Fibroblast of the conjunctiva (primary cell): ENCODE measurements at regions not wholly inside any gene's neighbourhood (a gene's known extent, or its start where the extent isn't known, plus 50 kb on each side); places are given as distances from the start of the nearest gene placed in this dataset.
"Not testable (repeated sequence)": the region's sequence is repeated elsewhere in the genome, so short reads cannot be mapped to it uniquely, and the experiment has no call there.

ENCODE experiments used
- DNase-seq: peaks from one replicate; pipeline ENCODE4 v3.0.0-alpha.2; 2010; ENCODE audit warnings: low read depth

DNA sequence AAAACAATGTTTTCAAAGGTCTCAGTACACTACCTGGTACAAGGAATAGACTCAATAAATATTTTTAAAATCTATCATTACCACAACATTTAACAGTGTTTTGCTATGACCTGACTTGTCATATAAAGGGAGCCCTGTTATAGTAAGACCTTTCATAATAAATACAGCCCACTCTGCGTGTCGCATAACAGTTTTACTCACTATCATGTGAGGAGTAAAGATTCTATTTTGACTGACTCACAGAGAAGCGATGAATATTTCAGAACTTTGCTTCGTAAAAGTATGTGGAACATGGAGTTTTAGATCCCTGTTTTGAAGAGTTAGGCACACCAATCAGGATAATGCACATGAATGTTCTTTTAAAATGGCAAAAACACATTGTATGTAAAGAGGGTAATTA lies 531.2 kb downstream of the KCNA4 start:
- DNase-seq = no peak

DNA sequence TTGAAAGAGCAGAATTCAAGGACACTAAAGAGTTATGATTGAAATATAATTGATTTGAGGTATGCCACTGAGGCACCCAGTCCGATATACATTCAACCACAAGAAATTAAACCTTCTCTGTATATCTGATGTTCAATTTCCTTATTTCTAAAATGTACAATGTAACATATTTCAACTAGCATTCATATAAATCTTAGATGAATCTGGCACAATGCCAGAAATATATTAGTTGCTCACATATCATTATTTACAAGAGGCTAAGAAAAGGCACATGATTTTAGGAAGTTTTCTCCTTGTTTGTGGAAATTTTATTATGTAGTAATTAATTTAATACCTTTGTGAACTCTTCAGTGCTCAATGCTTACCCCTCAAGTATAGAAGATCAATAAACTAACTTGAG lies 532.3 kb downstream of the KCNA4 start:
- DNase-seq = no peak

DNA sequence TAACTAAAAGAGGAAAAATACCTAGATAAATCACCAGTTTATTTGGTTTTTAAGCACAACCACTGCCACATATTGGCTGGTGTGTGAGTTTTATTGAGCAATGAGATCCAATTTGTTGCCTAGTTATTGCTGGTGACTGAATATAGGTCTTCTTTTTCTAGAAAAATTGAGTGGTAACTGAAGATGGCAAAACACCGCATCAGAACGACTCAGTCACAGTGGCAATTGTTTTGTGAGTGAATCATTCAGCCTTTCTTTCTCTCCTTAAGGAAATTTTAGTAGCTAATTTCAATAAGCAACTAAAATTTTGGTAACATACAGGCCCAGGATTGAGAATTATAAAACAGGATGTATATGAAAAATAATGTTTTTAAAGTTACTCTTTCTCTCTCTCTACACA lies 533.0 kb downstream of the KCNA4 start:
- DNase-seq = no peak

DNA sequence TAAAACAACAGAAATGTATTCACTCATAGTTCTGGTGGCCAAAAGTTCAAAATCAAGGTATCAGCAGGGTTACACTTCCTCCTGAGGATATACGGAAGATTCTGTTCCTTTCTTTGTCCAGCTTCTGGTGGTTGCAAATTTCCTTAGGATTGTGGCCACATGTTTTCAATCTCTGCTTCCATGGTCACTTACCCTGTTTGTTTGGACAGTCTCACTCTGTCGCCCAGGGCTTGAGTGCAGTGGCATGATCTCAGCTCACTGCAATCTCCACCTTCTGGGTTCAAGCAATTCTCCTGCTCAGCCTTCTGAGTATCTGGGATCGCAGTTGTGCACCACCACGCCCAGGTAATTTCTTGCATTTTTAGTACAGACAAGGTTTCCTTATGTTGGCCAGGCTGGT lies 534.3 kb downstream of the KCNA4 start:
- no peak for DNase-seq

DNA sequence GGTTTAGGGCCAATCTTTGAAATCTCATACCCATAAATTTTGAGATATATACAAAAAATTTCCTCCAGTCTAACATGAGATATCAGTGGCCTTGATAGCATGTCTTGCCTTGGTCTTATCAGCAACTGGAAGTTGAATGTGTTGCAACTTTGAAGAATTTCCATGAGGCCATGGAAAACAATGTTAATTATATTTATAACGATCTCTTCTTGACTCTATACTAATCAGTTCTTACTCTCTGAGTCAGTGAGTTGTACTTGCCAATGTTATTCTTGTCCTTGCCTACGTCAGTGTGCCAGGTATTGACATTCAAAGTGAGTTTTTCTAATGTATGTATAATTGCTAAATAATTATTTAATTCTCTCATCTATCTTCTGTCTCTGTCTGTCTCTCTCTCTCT lies 535.1 kb downstream of the KCNA4 start:
- no peak for DNase-seq

DNA sequence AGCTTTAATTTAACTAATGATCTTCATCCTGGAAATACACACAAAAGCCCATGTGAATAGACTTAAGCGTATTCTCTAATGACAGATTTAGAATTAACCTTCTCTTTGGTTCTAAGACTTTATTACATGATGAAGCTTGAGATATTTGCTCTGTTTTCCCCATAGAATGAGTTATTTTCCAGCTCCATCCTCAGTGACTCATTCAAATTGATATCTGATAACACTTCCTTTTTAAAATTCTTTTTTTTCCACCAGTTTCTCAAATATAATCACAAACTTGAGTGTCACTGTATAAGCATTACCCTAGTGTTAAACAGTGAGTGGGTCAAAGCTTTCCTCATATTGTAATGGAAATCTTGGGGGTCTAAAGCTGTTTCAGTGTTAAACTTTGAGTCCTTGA lies 535.8 kb downstream of the KCNA4 start:
- no peak for DNase-seq

DNA sequence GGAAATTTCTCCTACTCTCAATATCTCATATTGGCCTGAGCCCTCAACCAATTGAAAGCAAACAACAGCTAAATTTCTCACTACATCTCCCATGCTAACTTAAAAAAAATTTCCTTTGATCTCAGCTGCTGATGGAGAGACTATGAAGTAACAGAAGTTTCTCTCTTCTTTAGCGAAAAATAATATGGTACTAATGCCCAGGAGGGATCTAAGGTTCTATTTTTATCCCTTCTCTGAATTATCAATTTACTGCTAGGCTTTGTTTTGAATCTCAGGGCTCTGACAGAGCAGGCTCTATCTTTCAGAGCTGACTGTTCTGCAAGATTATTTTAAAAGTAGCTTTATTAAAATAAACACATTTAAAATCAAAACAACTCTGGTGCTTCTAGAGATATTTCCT lies 558.6 kb downstream of the KCNA4 start:
- DNase-seq = no peak

DNA sequence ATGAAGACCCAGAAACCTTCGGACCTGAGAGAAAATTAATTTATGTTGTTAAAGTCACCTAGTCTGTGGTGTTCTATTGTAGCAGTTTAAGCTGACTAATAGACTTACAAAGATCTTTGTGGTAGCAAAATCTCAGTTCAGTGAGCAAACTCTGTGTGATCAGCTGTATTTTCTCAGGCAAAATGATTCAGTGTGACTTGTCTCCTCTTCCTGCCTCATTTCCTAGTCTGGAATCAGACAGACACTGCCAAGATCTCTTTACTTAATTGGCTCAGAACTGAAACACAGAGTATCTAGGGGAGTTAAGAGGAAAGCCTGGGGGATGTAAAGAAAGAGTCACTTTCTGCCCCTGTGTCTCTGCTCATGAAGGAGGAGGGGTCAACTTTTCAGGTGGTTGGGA lies 564.7 kb downstream of the KCNA4 start:
- DNase-seq = no peak

DNA sequence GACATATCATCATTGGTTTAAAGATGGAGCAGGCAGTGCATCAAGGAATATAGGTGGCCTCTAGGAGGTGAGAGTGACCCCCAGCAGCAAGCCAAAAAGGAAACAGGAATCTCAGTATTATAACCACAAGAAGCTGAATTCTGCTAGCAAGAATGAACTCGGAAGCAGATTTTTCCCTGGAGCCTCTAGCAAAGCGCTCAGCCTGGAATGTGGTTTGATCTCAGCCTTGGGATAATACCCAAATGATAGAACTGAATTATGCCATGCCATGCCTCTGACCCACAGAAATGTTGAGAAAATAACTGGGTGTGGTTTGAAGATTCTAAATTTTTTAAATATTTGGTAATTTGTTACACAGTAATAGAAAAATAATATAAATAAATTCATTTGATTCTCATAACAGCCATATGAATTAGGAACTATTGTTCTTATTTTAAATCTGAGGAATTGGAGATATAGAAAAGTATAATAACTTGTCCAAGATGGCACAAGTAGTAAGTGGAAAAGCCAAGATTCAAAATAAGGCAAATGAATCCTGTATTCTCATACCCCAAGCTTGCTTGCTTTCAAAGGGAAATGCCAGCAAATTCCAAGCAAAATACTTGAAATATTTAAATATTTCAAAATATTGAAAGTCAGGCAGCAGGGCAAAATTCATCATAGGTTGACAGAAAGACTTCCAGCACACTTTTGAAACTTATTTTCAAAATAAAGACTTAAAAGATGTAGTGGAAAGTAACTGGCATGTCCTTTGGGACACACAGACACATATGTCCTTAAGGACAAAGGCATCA lies 567.4 kb downstream of the KCNA4 start:
- no peak for DNase-seq

DNA sequence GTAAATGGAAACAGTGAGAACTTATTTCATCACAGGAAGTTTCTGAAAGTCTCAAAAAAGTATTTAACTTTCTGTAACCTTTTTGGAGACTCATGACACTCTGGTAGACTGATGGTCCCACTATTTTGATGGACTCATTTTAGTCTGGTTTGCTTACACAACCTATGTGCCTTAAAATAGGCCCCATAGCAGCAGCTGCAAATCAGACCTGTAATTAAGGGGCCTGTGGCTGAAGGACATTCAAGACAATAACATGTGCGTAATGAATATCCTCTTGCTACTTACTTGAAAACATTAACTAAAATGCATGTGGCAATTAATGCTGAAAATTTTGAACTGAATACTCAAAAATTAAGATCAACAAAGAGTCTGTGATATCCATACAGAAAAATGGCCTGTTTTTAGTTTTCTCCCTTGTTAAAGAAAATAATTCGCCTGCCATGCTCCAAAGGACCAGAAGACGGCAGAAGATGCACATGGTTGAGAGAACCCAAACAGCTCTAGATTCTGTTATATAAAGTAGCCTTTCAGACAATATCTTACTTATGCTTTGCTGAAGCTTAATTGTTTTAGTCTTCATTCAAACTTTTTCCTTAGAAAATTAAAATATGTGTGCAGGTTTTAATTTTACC lies 568.5 kb downstream of the KCNA4 start:
- DNase-seq = no peak

DNA sequence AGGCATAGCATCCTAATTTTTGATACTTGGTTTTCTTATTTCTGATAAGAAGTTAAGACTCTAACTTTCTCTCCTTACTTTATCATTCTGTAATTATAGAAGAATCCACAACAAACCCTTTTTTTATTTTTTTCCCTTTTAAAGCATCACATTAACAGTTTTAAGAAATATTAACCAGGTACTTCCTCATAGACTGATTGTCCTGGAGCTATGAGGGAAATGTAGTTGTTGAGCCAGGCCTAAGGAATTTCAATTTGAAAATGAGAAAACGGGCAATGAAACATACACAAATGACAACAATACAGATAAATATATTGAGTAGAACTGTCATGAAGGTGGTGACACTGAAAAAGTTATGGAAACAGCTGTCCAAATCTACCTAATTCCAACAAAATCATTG lies 569.0 kb downstream of the KCNA4 start:
- DNase-seq = no peak

DNA sequence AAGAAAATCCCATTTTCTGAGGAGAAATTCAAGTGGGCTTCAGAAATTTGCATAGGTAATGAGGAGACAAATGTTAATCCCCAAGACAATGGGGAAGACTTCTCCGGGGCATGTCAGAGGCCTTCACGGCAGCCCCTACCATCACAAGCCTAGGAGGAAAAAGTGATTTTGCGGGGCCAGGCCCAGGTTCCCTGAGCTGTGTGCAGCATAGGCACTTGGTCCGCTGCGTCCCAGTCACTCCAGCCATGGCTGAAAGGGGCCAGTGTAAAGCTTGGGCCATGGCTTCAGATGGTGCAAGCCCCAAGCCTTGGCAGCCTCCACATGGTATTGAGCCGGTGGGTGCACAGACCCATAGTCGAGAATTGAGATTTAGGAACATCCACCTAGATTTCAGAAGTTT lies 570.7 kb downstream of the KCNA4 start:
- no peak for DNase-seq

DNA sequence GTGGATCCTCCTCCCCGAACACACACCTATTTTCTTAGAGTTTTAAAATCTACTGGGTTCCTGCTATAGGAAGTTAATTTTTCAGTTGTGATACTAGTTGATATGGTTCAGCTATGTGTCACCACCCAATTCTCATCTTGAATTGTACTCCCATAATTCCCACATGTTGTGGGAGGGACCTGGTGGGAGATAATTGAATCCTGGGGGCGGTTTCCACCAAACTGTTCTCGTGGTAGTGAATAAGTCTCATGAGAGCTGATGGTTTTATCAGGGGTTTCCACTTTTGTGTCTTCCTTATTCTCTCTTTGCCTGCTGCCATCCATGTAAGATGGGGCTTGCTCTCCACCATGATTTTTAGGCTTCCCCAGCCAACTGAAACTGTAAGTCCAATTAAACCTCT lies 571.6 kb downstream of the KCNA4 start:
- DNase-seq = not testable (repeated sequence)

DNA sequence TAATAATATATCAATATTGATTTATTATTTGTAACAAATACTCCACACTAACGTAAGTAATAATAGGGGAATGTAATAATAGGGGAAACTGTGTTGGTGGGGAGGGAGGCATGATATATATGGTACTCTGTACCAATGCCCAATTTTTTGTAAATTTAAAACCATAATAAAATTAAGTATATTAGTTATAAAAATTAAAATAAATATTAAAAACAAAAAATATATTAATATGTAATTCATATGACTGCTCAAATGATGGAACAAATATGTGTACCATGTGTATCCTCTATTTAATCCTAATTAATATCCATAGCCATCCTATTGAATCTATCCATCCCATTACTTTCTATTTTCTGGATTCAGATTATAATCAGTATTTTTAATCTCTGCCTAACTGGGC lies 578.0 kb downstream of the KCNA4 start:
- no peak for DNase-seq

DNA sequence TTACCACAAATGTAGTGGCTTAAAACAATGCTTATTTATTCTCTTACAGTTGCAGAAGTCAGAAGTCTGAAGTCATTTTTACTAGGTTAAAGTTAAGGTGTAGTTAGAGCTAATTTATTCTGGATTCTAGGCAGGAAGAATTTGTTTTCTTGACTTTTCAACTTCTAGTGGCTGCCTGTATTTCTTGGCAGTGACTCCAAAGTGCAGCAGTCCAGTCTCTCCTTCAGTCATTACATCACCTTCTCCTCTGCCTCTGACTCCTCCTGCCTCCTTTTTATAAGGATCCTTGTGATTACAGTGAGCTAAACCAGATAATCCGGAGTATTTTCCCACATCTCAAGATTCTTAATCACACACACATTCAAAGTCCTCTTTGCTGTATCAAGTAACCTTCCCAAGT lies 581.4 kb downstream of the KCNA4 start:
- no peak for DNase-seq

DNA sequence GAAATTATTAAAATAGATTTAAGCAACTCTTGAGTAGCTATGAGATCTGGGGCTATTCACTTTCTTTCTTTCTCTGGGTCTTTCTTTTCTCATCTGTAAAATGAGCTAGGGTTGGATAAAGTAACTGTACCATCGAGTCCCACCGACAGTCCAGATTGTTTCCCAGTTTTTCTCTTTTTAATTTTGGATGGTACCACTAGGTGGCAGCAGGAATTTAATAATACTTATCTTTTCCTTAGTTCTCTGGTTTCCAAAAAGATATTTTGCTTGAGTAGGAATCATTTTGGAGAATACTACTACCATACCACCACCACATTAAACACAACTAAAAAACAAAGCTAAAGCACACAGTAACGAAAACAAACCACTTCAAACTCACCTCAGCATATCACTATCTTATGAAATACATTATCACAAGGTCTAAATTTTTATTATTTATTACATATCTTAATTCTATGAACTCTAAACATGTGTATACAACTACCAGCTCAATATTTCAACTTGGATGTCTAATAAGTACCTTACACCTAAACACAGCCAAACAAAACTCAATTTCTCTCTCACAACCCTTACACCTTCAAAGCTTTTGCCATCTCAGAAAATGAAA lies 584.0 kb downstream of the KCNA4 start:
- no peak for DNase-seq

DNA sequence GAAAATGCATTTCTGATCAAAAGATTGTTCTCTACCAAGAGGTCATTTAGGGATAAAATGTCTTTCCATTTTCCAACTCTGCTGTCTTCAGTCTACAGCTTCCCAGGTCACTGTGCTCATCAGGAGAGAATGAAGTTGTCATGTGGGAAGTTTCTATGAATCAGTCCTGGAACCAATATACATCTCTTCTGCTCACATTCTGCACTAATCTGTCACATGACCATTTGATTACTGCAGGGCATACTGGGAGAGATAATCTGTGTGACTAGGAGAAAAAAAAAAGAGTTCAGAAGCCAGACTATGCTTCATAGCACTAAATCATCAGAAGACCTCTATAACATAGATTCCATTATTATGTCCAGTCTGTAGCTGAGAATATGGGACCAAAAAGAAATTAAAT lies 611.5 kb downstream of the KCNA4 start:
- no peak for DNase-seq

DNA sequence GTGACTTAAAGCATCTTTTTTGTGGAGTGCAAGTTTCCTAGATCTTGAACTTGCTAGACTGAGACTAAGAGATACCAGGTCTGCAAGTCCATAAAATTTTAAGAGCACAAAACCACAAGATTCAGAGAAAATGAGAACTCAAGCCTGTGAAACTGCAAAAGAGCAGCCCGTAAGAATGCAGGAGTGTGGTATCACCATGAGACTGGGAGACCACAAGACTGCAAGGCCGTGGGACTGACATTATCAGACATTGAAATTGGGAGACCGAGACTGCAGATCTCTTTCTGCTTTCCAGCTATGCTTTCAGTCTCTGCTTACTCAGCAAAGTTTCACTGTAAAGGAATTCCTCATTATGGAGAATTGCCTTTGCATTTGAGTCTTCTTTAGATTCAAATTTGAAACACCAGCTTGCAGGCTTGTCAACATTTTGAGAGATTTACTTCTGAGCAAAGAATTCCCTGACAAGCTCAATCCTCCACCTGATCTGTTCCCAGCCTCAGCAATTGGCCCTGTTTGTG lies 621.2 kb downstream of the KCNA4 start:
- no peak for DNase-seq

DNA sequence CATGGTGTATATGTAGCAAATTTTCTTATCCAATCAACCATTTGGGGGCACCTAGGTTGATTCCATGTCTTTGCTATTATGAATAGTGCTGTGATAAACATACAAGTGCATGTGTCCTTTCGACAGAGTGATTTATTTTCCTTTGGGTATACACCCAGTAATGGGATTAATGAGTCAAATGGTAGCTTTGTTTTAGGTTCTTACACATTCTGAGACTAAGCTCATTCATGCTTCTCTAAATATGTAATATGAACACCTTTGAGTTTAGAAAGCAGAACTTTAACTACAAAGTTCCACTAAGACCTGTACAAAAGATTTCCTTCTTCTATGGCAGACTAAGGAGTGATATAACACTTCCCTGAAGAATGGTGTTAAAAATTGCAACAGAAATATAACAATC lies 627.0 kb downstream of the KCNA4 start:
- DNase-seq = no peak

DNA sequence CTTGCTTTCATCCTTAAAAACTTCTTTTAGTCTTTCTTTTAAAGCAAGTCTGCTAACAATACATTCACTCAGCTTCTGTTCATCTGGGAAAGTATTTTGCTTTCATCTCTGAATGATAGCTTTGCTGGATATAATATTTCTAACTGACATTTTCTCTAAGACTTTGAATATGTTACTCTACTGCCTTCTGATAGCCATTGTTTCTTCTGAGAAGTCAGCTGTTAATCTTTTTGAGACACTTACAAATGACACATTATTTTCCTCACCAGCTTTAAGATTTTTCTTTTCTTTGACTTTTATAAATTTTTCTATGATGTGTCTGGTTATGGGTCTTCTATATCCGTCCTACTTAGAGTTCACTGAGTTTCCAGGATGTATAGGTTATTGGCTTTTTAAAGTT lies 643.1 kb downstream of the KCNA4 start:
- DNase-seq = no peak

DNA sequence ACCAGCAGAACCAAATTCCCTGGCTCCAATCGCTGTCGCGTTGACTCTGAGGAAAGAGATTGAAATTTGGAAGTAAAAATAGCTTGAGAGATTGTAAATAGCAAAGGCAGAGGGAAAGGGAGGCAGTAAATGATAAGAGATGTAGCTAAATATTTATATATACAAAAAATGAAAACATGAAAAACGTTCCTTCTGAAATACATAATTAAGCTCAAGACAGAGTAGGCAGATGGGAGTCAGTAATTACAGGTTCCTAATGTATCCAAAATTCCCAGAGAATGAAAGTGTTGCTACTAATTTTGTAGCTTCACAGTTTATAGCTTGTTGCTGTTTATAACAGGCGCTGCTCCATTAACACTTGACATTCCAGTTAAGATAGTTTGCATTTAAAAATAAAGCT lies 648.7 kb downstream of the KCNA4 start:
- no peak for DNase-seq

DNA sequence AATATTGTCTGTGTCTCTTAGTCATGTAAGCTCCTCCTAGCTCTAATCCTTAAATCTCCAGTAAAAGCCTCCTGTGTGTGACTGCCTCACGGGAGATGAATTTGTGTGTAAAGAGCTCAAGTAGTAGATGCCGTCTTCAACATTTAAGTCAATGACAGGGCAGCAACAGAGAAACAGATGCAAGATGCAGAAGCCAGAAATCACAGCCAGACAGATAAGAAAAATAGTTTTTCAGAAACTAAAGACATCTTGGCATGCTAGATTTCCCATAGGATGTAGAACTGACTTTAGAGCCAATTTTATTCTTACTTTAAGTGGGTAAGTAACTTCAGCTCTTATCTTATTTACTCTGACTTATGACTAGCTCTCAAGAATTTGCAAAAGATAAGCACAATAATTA lies 652.8 kb downstream of the KCNA4 start:
- DNase-seq = no peak

DNA sequence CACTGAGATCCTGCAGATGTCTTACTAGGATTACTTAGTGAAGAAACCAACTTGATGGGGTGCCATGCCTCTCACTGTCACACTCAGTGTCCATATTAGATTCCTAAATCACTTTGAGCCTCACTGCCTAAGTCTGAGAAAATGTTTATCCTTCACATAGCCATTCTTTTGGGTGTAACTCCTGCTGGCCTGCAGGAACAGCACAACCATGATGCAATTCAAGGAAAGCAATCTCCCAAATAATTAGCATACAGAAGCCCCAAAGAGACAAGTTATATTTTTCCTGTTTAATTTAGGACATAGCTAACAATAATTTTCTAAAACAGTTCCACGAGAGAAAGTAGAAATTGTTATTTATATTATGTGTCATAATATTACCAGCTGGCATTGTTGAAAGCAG lies 655.5 kb downstream of the KCNA4 start:
- DNase-seq = no peak
